ENCODE measurements at regions not wholly inside any gene's neighbourhood (a gene's known extent, or its start where the extent isn't known, plus 50 kb on each side); places are given as distances from the start of the nearest gene placed in this dataset.

GRCh38 chr3:124064050-124064449 is 72.1 kb upstream of the ROPN1 start:
- TF ChIP-seq CHD2 (IDR thresholded peaks at IDR 0.05; ENCODE audit: low read length) (no peak), RNF2 (IDR thresholded peaks at IDR 0.05; ENCODE audit: borderline replicate concordance, low read depth, low read length, missing control alignments, poor library complexity, severe bottlenecking) (no peak)
